IgD-negative memory B cell (primary cell): ENCODE measurements at regions not wholly inside any gene's neighbourhood (a gene's known extent, or its start where the extent isn't known, plus 50 kb on each side); places are given as distances from the start of the nearest gene placed in this dataset.

Experiments
- H3K27ac Mint-ChIP-seq, 3 donors: one replicate each; pipeline ENCODE4 v1.8.0; 2020 to 2022; ENCODE audit warnings: mild to moderate bottlenecking in 3 of 3, mixed read lengths in 3 of 3, moderate library complexity in 1 of 3
- H3K27me3 Mint-ChIP-seq: one replicate; pipeline ENCODE4 v1.8.0; 2021; ENCODE audit warnings: mixed read lengths
- H3K36me3 Mint-ChIP-seq: one replicate; pipeline ENCODE4 v1.8.0; 2020; ENCODE audit warnings: mild to moderate bottlenecking, mixed read lengths
- H3K4me1 Mint-ChIP-seq, 3 donors: one replicate each; pipeline ENCODE4 v1.8.0; 2020 to 2022; ENCODE audit warnings: mixed read lengths in 3 of 3, mild to moderate bottlenecking in 1 of 3
- H3K4me3 Mint-ChIP-seq, 4 donors: one replicate each; pipeline ENCODE4 v1.8.0; 2020 to 2022; ENCODE audit warnings: mild to moderate bottlenecking in 4 of 4, mixed read lengths in 4 of 4, moderate library complexity in 3 of 4
- H3K9me3 Mint-ChIP-seq, 3 donors: one replicate each; pipeline ENCODE4 v1.8.0; 2020 to 2021; ENCODE audit warnings: mixed read lengths in 3 of 3, mild to moderate bottlenecking in 1 of 3

DNA sequence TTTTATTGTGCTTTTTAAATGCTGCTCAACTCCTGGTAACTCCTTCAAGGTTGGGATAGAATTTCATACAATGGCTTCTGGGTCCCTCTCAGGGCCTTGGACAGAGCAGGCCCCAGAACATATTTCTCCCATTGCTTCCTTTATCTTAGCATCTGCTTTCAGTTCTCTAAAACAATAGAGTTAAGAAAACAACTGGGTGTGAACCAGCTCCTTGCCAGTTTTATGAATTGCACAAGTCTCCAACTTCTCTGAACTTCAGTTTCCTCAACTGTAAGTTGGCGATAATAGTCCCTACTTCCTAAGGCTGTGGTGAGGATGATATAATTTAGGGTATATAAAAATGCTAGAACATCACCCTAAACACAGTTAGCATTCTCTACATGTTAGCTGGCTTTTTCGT is 77.0 kb upstream of the INHBA start:
- H3K27ac Mint-ChIP-seq = no peak overlapping the region
- H3K9me3 Mint-ChIP-seq = peaks cover 0 to 2% (median 0%) of the 10 kb centered on the region in 3 donors
- H3K36me3 Mint-ChIP-seq = no peaks in the 10 kb centered on the region
- peaks cover 10 to 13% (median 10%) of the 10 kb centered on the region in 3 donors for H3K4me1 Mint-ChIP-seq
- no peak overlapping the region for H3K4me3 Mint-ChIP-seq
- H3K27me3 Mint-ChIP-seq = no peaks in the 10 kb centered on the region

DNA sequence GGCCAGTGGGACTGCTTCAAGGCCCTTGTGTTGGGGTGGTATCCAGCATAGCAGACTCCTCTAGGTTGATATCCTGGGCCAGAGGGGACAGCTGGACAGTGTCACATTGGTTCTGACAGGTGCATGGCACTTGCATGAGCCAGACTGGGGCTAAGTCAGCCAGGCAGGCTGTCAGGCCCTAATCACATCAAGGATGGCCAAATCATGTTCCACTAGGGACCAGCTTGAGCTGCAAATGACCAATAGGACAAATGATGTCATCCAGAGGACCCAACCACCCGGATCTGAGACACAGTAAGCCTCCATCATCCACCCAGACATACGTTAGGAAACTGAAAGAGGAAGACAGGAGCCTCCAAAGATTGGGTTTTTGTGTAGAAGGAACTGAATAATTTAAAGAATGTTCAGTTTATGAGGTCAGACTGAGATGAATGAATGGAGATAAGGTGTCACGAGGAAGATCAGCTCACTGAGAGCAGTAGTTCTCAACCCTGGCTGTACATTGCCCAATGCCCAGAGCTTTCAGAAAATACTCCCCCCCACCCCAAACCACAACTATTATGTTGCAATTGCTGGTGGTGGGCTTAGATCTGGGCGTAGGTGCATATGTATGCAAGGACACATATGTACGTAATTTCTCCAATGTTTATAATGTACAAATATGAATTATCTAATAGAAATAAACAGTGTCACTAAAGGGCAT is 75.2 kb upstream of the INHBA start:
- H3K4me1 Mint-ChIP-seq = peaks cover 10 to 13% (median 10%) of the 10 kb centered on the region in 3 donors
- peaks cover 0 to 6% (median 0%) of the 10 kb centered on the region in 3 donors for H3K9me3 Mint-ChIP-seq
- H3K4me3 Mint-ChIP-seq = no peak overlapping the region
- no peak overlapping the region for H3K27ac Mint-ChIP-seq
- H3K27me3 Mint-ChIP-seq = no peaks in the 10 kb centered on the region
- H3K36me3 Mint-ChIP-seq = no peaks in the 10 kb centered on the region

DNA sequence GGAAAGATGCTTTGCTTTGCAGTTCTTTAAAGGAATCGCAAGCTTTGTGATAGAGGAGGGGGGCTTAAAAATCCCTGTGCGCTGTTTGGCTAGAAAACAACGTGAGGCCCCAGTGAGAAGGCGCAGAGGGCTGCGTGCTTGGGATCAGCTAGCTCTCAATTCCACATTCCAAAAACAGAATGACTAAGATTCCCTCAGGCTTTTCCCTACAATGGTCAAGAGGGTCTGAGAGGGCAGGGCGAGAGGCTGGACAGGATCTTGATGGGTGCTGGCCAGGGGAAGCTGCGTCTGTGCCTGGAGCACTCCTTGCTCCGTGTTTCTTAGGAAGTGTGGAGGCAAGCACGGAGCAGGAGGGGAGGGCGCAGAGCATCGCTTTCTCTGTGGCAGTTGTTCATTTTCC is 72.1 kb upstream of the INHBA start:
- no peak overlapping the region for H3K4me3 Mint-ChIP-seq
- H3K36me3 Mint-ChIP-seq = no peaks in the 10 kb centered on the region
- peaks cover 4 to 7% (median 5%) of the 10 kb centered on the region in 3 donors for H3K4me1 Mint-ChIP-seq
- H3K9me3 Mint-ChIP-seq = peaks cover 0 to 7% (median 3%) of the 10 kb centered on the region in 3 donors
- H3K27me3 Mint-ChIP-seq = peaks cover 2% of the 10 kb centered on the region
- H3K27ac Mint-ChIP-seq = peak overlapping the region in 1 of 3 donors; percentile 41

DNA sequence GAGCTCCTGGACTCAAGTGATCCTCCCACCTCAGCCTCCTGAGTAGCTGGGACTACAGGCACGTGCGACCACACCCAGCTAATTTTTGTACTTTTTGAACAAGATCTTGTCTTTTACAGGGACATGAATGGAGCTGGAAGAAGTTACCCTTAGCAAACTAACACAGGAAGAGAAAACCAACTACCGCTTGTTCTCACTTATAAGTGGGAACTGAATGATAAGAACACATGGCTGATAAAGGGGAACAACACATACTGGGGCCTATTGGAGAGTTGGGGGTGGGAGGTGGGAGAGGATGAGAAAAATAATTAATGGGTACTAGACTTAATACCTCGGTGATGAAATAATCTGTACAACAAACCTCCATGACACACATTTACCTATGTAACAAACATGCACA is 70.9 kb upstream of the INHBA start:
- peaks cover 4 to 9% (median 4%) of the 10 kb centered on the region in 3 donors for H3K9me3 Mint-ChIP-seq
- no peak overlapping the region for H3K4me3 Mint-ChIP-seq
- H3K36me3 Mint-ChIP-seq = no peaks in the 10 kb centered on the region
- peaks cover 2% of the 10 kb centered on the region for H3K27me3 Mint-ChIP-seq
- no peak overlapping the region for H3K27ac Mint-ChIP-seq
- H3K4me1 Mint-ChIP-seq = peaks cover 0 to 7% (median 7%) of the 10 kb centered on the region in 3 donors

DNA sequence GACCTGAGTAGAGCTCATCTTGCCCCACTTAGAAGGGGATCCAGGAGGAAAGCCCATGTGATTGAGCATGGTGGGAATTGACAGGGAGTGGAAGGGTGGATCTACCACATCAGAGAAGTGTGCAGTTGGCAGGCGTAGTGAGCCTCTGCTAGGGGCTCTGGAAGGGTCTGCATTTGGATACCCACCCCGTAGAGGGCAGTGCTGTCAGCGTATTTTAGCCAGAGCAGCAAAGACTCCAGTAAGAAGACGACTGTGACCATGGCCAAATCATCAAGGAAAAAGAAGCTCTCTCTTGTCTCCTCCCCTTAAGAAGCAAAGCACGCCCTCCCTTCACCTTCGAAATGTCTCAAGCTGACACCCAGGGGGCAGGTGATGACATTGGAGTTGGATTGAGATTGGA is 68.8 kb upstream of the INHBA start:
- H3K9me3 Mint-ChIP-seq = peaks cover 4 to 9% (median 5%) of the 10 kb centered on the region in 3 donors
- peaks cover 0 to 7% (median 3%) of the 10 kb centered on the region in 3 donors for H3K4me1 Mint-ChIP-seq
- H3K27me3 Mint-ChIP-seq = peaks cover 2% of the 10 kb centered on the region
- H3K36me3 Mint-ChIP-seq = no peaks in the 10 kb centered on the region
- no peak overlapping the region for H3K4me3 Mint-ChIP-seq
- no peak overlapping the region for H3K27ac Mint-ChIP-seq

DNA sequence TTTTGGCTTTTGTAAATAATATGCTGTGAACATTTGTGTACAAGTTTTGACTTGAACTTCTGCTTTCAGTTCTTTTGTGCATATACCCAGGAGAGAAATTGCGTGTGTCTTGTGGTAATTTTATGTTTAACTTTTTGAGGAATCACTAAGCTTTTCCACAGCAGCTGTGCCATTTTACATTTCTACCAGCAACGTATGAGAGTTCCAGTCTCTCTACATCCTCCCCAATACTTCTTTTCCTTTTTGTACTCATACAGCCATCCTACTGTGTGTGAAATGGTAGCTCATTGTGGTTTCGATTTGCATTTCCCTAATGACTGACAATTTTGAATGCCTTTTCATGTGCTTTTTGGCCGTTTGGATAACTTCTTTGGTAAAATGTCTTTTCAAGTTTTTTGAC is 66.3 kb upstream of the INHBA start:
- H3K4me1 Mint-ChIP-seq = peaks cover 0 to 7% (median 3%) of the 10 kb centered on the region in 3 donors
- H3K27me3 Mint-ChIP-seq = peaks cover 3% of the 10 kb centered on the region
- no peaks in the 10 kb centered on the region for H3K36me3 Mint-ChIP-seq
- H3K9me3 Mint-ChIP-seq = peaks cover 5 to 12% (median 8%) of the 10 kb centered on the region in 3 donors
- no peak overlapping the region for H3K4me3 Mint-ChIP-seq
- H3K27ac Mint-ChIP-seq = no peak overlapping the region

DNA sequence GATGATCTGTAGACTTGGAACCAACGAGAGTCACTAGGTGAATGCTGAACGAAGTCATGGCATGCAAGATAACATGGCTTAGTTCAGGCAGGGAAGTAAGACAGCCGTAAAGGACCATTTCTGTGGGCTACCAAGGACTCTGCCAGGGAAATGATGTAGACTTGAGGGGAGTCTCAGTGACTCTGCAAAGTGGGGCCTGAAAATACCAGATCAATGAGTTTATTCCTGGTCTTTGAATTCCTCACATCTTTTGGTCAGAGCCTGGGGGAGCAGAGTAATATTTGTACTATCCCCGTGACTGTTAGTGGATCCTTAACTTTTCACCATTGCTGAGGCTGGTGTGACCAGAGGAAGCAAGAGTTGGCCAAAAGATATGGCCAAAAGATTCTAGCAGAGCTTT is 60.7 kb upstream of the INHBA start:
- no peaks in the 10 kb centered on the region for H3K4me1 Mint-ChIP-seq
- peaks cover 3% of the 10 kb centered on the region for H3K27me3 Mint-ChIP-seq
- peaks cover 3 to 7% (median 7%) of the 10 kb centered on the region in 3 donors for H3K9me3 Mint-ChIP-seq
- no peak overlapping the region for H3K4me3 Mint-ChIP-seq
- no peaks in the 10 kb centered on the region for H3K36me3 Mint-ChIP-seq
- H3K27ac Mint-ChIP-seq = no peak overlapping the region

DNA sequence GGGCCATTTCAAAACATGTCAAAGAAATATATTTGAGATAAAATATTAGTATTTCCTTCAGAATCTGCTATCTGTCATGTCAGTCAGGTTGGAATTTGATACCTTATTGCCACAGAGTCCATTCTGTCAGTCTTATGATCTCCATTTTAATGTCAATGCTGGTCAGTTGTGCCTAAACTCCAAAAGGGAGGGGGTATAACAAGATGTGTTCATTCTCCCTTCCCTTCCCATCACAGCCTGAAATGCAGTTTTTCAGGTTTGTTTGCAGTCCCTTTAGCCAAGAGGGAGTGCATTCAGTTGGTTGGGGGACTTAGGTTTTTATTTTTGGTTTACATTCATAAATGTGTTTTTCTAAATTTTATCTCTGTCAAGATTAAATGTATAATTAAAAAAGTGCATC is 59.8 kb upstream of the INHBA start:
- Mint-ChIP-seq H3K9me3 (peaks cover 5 to 7% (median 7%) of the 10 kb centered on the region in 3 donors), H3K27me3 (peaks cover 3% of the 10 kb centered on the region), H3K36me3 (no peaks in the 10 kb centered on the region), H3K27ac (no peak overlapping the region), H3K4me1 (no peaks in the 10 kb centered on the region), H3K4me3 (no peak overlapping the region)

DNA sequence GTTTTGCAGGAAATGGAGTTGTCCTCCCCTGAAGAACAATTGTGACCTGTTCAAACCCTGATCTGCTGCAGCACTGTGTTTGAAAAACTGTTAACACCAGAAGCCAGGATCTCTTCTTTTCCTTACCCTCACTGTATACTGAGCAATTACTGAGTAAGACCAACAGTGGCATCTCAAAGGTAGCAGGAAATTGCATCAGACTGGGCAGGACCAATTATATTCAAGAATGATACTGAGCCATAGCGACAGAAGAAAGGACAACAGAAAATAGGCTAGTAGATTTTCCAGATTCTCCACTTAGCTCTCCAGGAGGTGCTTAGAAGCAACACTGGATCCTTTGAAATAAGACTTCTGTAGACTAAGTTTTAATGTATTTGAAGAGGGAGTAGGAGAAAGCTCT is 57.4 kb upstream of the INHBA start:
- Mint-ChIP-seq H3K27me3 (peaks cover 1% of the 10 kb centered on the region), H3K9me3 (peaks cover 5 to 8% (median 7%) of the 10 kb centered on the region in 3 donors), H3K27ac (no peak overlapping the region), H3K4me1 (no peaks in the 10 kb centered on the region), H3K4me3 (no peak overlapping the region), H3K36me3 (no peaks in the 10 kb centered on the region)

DNA sequence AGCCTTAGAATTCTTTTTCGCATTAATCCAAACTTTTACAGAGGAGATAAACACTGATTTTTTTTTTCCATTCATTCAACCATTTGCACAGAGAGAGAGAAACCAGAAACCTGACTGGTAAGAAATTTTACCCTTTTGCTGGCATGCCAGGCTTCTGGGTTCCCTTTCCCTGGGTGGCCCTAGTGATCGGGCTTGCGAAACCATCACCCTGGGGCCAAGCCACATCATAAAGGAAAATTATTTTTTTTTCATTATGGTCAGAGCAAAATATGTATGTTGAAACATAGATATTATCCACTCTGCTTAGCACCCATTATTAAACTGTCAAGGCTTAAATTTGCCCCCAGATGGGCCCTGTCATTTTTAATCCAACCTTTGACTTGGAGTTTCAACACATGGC is 55.4 kb upstream of the INHBA start:
- Mint-ChIP-seq H3K4me1 (no peaks in the 10 kb centered on the region), H3K27me3 (no peaks in the 10 kb centered on the region), H3K9me3 (peaks cover 6 to 12% (median 10%) of the 10 kb centered on the region in 3 donors), H3K36me3 (peaks cover 4% of the 10 kb centered on the region), H3K4me3 (no peak overlapping the region), H3K27ac (no peak overlapping the region)

DNA sequence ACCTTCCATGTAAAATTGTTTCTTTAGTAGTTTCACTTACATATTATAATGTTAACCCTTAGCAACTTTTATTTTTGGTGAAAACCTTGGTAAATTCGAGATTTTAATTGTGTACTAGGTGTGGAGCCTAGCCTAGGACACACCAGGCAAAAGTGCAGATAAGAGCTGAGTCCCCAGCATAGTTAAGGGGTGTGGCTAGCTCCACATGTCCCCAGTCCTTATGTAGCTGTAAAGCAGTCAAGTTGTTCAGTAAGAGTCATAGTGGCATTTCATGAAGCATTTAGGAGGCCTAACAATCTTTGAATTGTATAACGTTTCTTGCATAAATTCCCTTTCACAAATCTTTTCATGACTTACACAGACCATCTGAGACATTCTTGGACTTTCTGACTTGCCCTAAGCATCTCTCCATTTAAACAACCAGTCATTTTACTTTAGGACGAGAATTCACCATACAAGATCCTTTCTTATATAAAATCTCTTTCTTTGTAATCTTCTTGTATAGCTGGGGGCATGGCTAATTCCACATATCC is 53.8 kb upstream of the INHBA start:
- H3K4me1 Mint-ChIP-seq = no peaks in the 10 kb centered on the region
- H3K4me3 Mint-ChIP-seq = no peak overlapping the region
- H3K27me3 Mint-ChIP-seq = no peaks in the 10 kb centered on the region

DNA sequence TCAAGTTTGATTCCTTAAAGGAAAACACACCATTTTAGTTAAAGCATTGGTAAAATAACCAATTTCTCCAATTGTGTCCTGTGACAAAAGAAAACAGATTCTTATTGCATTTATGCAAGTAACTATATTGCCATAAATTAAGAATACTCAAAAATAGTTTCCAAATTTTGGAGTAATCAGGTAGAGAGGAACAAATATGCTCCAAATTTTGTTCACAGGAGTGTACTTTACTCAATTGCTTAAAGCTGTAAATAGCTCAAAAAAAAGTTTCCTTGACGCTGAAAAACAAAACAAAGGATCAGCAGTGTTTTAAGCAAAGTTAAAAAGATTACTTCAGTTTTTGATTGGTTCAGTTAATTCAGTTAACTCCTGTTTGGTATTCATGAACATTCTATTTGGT is 52.2 kb upstream of the INHBA start:
- H3K4me3 Mint-ChIP-seq = no peak overlapping the region
- H3K9me3 Mint-ChIP-seq = peaks cover 6 to 12% (median 10%) of the 10 kb centered on the region in 3 donors
- H3K27me3 Mint-ChIP-seq = no peaks in the 10 kb centered on the region
- no peaks in the 10 kb centered on the region for H3K4me1 Mint-ChIP-seq
- H3K27ac Mint-ChIP-seq = no peak overlapping the region
- H3K36me3 Mint-ChIP-seq = peaks cover 4% of the 10 kb centered on the region

More for the DNA sequence above, 53.8 kb upstream of the INHBA start:
- peaks cover 6 to 12% (median 10%) of the 10 kb centered on the region in 3 donors for H3K9me3 Mint-ChIP-seq
- H3K36me3 Mint-ChIP-seq = peaks cover 4% of the 10 kb centered on the region
- no peak overlapping the region for H3K27ac Mint-ChIP-seq

DNA sequence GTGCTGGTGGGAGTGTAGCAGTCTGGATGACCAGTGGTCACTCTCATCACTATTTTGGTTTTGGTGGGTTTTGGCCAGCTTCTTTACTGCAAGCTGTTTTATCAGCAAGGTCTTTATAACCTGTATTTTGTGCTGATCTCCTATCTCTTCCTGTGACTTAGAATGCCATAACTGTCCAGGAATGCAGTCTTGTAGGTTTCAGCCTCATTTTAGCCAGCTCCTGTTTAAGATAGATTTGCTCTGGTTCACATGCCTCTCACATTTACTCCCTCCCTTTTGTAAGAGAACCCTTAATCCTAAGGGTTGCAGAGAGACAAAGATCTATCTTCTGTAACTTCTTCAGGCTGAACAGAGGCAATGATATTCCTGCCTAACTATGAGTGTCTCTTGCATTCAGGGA is 51.2 kb upstream of the INHBA start:
- Mint-ChIP-seq H3K4me3 (no peak overlapping the region), H3K27ac (no peak overlapping the region), H3K4me1 (no peaks in the 10 kb centered on the region), H3K9me3 (peaks cover 6 to 12% (median 10%) of the 10 kb centered on the region in 3 donors), H3K27me3 (no peaks in the 10 kb centered on the region), H3K36me3 (peaks cover 4% of the 10 kb centered on the region)
